ENCODE measurements at regions not wholly inside any gene's neighbourhood (a gene's known extent, or its start where the extent isn't known, plus 50 kb on each side); places are given as distances from the start of the nearest gene placed in this dataset.

DNA sequence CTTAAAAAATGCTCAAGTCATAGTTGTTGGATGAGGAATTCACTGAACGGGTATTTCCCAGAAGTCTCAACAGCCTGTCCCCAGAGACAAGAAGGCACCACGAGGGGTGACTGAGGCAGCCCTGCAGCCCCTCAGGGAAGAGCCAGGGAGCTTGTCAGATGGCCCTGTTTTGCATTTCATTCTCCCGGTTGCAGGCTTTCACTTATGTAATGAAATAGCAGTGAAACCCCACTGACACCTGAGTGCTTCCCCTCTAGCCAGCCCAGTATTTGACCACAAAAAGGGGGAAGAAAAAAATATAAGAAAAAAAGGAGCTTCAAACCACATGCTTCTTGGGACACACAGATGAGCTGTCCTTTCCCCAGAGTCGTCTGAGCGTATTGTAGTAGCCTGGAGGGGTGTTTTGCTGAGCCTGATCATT lies 75.3 kb upstream of the IL12B start:
- TF ChIP-seq CTCF (IDR thresholded peaks at IDR 0.05; ENCODE audit: partially characterized antibody, unreplicated experiment): no peak
- peaks cover 4% of the 10 kb centered on the region for H3K9me3 Mint-ChIP-seq (ENCODE audit: unreplicated experiment)
- H3K4me3 Mint-ChIP-seq (ENCODE audit: unreplicated experiment): no peak overlapping the region
- H3K4me1 Mint-ChIP-seq (ENCODE audit: low read depth, unreplicated experiment): peaks cover 11% of the 10 kb centered on the region
- no peak overlapping the region for H3K27ac Mint-ChIP-seq (ENCODE audit: unreplicated experiment)
- no peak for DNase-seq
- H3K36me3 Mint-ChIP-seq (ENCODE audit: unreplicated experiment): no peaks in the 10 kb centered on the region
- H3K27me3 Mint-ChIP-seq (ENCODE audit: unreplicated experiment): peaks cover 5% of the 10 kb centered on the region

- H3K27me3 Mint-ChIP-seq (ENCODE audit: unreplicated experiment): peaks cover 4% of the 10 kb centered on the region
- no peaks in the 10 kb centered on the region for H3K36me3 Mint-ChIP-seq (ENCODE audit: unreplicated experiment)
- TF ChIP-seq CTCF (IDR thresholded peaks at IDR 0.05; ENCODE audit: partially characterized antibody, unreplicated experiment): no peak
- no peak overlapping the region for H3K4me3 Mint-ChIP-seq (ENCODE audit: unreplicated experiment)
- peaks cover 11% of the 10 kb centered on the region for H3K4me1 Mint-ChIP-seq (ENCODE audit: low read depth, unreplicated experiment)
- peaks cover 4% of the 10 kb centered on the region for H3K9me3 Mint-ChIP-seq (ENCODE audit: unreplicated experiment)
- DNase-seq: no peak
- no peak overlapping the region for H3K27ac Mint-ChIP-seq (ENCODE audit: unreplicated experiment)
Measured at GRCh38 chr5:159406571-159406970, 76.3 kb upstream of the IL12B start.

GRCh38 chr5:159409801-159410200 lies 79.5 kb upstream of the IL12B start:
- no peak for TF ChIP-seq CTCF (IDR thresholded peaks at IDR 0.05; ENCODE audit: partially characterized antibody, unreplicated experiment)
- Mint-ChIP-seq H3K4me3 (ENCODE audit: unreplicated experiment) (no peak overlapping the region), H3K36me3 (ENCODE audit: unreplicated experiment) (no peaks in the 10 kb centered on the region), H3K9me3 (ENCODE audit: unreplicated experiment) (peaks cover 1% of the 10 kb centered on the region), H3K4me1 (ENCODE audit: low read depth, unreplicated experiment) (no peaks in the 10 kb centered on the region), H3K27ac (ENCODE audit: unreplicated experiment) (no peak overlapping the region), H3K27me3 (ENCODE audit: unreplicated experiment) (peaks cover 2% of the 10 kb centered on the region)
- no peak for DNase-seq

GRCh38 chr5:159410480-159410879 lies 80.2 kb upstream of the IL12B start:
- peaks cover 1% of the 10 kb centered on the region for H3K9me3 Mint-ChIP-seq (ENCODE audit: unreplicated experiment)
- no peak for TF ChIP-seq CTCF (IDR thresholded peaks at IDR 0.05; ENCODE audit: partially characterized antibody, unreplicated experiment)
- no peaks in the 10 kb centered on the region for H3K36me3 Mint-ChIP-seq (ENCODE audit: unreplicated experiment)
- no peak for DNase-seq
- H3K4me3 Mint-ChIP-seq (ENCODE audit: unreplicated experiment): no peak overlapping the region
- H3K27me3 Mint-ChIP-seq (ENCODE audit: unreplicated experiment): peaks cover 2% of the 10 kb centered on the region
- no peaks in the 10 kb centered on the region for H3K4me1 Mint-ChIP-seq (ENCODE audit: low read depth, unreplicated experiment)
- no peak overlapping the region for H3K27ac Mint-ChIP-seq (ENCODE audit: unreplicated experiment)

DNA sequence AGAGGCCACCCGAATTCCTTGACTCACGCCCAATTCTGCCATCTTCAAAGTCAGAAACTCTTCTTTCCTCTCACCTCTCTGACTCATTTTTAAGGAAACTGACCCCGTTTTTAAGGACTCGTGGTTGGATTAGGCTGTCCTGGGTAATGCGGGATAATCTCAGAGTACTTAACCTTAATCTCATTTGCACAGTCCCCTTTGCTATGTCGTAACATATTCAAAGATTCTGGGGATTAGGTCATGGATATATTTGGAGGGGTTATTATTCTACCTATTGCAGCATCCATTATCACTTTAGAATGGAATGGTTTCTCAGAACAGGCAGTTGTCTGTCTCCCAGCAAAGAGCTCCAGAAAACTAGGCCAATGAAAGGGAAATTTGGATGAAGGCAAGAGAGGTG lies 80.8 kb upstream of the IL12B start:
- TF ChIP-seq CTCF (IDR thresholded peaks at IDR 0.05; ENCODE audit: partially characterized antibody, unreplicated experiment): no peak
- no peak for DNase-seq

More for the DNA sequence above, 80.8 kb upstream of the IL12B start:
- Mint-ChIP-seq H3K4me3 (ENCODE audit: unreplicated experiment) (no peak overlapping the region), H3K36me3 (ENCODE audit: unreplicated experiment) (no peaks in the 10 kb centered on the region), H3K4me1 (ENCODE audit: low read depth, unreplicated experiment) (no peaks in the 10 kb centered on the region), H3K27ac (ENCODE audit: unreplicated experiment) (no peak overlapping the region), H3K9me3 (ENCODE audit: unreplicated experiment) (peaks cover 1% of the 10 kb centered on the region), H3K27me3 (ENCODE audit: unreplicated experiment) (peaks cover 2% of the 10 kb centered on the region)
